DMS153 treated with DMSO at 0.1 percent for 48 hours (cell line): ENCODE measurements at regions not wholly inside any gene's neighbourhood (a gene's known extent, or its start where the extent isn't known, plus 50 kb on each side); places are given as distances from the start of the nearest gene placed in this dataset.
"Not testable (repeated sequence)": the region's sequence is repeated elsewhere in the genome, so short reads cannot be mapped to it uniquely, and the experiment has no call there.

Source experiments
- DNase-seq: peaks from one replicate; lab custom pipeline; 2025; ENCODE audit not compliant: unreplicated experiment; lab: John Stamatoyannopoulos, UW

DNA sequence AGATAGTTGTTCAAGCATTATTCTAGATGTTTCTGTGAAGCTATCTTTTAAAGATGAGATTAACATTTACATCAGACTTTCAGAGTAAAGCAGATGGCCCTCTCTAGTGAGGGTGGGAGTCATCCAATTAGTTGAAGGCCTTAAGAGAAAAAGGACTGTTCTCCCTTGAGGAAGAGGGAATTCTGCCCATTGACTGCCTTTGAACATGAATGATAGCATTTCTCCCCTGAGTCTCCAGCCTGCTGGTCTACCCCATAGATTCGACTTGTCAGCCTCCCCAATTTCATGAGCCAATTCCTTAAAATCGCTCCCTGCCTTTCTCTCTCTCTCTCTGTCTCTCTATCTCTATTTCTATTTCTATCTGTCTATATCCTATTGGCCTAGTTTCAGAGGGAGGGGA lies 115.5 kb downstream of the EBLN2 start:
- no peak for DNase-seq

DNA sequence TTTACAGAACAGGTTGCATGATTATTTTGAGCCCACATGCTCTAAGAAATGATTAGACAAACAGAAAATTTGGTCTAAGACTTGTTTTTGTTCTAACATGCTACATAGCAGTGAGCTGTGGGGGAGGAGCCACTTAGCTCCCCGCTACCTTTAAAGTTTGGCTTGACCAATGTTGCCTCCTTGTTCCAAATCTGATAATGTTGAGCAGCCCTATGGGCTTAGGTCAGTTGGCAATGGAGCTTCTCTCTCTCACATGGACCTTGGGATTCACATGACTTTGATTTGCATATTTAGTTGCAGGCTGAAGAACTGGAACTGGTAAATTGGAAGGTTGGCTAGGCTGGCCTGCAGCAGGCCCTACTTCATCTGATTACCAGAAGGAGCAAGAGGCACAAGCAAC lies 116.4 kb downstream of the EBLN2 start:
- DNase-seq: no peak

DNA sequence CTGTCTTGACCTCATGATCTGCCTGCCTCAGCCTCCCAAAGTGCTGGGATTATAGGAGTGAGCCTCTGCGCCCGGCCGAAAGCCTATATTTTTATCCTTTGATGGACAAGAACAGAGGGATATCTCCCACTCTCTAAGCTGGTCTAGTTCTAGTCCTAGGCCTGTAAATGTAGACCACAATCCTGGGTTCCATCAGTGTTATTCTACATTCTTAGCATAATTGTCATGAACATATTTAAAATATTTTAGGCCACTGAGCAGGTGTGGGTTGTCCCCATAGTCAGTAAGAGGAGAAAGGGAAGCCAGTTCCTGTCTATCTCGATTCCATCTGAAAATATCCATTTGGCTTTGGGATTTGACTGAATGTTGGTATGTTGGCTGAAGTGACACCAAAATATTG lies 118.1 kb downstream of the EBLN2 start:
- no peak for DNase-seq

DNA sequence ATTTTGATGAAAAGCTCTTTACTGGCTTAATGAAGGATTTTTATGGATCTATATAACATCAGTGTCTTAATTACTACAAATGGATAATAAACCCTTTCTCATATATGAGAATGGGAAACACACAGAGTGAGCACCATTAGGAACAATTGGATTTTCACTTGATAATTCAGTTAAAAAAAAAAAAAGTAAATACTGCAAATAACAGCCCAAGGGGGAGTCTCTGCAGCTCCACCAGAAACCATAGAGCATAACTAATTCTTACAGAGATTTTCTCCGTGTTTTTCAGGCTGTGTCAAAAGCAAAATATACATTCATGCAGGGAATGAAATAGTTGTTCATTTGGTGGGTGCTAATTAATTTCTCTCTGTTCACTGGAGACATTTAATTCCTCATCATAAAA lies 125.3 kb downstream of the EBLN2 start:
- DNase-seq: no peak

DNA sequence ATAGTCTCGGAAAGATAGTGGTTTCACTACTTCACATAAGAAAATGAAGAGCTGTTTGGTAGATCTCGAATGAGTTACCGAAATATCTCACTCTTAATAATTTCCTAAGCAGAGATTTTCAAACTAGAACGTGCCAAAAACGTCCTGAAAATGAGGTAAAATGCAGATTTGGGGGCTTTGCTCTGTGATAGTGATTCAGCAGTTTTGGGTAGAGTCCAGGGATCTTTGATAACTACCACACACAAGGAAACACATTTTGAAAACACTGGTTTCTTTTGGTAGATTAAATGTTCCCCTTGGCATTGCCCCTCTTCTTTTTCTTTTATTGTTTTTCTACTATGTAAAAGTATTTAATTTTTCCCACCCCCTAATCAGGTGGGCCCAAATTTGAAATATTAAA lies 125.9 kb downstream of the EBLN2 start:
- DNase-seq: no peak

DNA sequence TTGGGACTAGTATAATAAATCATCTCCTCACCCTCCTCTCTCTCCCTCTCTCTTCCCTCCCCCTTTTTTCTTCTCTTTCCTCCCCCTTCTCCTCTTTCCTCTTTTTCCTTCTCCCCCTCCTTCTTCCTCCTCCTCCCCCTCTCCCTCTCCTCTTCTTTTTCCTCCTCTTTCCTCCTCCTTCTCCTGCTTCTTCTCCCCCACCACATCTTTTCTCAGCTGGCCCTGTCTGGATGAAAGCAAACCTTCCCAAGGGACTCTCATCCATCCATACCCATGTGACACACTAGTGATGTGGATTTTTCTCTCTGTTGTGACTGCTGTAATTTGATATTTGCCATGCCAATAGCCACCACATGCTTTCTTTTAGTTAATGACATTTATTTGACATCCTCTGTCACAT lies 127.2 kb downstream of the EBLN2 start:
- no peak for DNase-seq

DNA sequence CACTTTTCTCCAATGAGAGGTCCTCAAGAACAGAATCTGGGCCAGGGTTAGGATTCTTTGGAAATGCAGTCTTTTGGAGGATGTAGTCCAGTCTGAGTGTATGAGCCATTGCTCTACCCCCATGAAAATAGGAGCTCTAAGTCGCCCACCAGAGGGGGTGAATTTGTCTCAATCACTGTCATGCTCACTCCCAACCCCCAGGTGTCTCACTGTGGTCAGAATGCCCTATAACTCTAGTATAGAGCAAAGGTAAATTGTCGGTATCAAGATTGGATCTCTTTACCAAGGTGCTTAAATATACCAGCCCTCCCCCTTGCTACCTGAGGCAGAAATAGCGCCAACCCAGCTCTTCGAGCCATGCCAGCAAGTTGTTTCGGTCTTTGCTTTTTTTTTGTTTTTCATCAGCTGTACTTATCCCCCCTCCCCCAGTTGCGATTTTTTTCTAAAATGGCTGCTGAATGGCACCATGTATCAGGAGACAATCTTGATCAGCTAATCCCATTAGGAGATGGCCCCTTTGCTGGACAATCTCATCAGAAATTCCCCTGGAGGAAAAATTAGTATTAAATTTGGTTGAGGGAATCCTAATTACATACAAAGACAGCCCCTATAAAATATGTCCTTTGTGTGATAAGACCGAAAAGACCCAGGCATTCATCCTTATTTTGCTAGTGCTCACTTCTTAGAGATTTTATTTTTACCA lies 130.7 kb downstream of the EBLN2 start:
- DNase-seq: no peak

DNA sequence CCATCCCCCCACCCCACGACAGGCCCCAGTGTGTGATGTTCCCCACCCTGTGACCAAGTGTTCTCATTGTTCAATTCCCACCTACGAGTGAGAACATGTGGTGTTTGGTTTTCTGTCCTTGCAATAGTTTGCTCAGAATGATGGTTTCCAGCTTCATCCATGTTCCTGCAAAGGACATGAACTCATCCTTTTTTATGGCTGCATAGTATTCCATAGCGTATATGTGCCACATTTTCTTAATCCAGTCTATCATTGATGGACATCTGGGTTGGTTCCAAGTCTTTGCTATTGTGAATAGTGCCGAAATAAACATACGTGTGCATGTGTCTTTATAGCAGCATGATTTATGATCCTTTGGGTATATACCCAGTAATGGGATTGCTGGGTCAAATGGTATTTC lies 132.5 kb downstream of the EBLN2 start:
- DNase-seq: not testable (repeated sequence)

DNA sequence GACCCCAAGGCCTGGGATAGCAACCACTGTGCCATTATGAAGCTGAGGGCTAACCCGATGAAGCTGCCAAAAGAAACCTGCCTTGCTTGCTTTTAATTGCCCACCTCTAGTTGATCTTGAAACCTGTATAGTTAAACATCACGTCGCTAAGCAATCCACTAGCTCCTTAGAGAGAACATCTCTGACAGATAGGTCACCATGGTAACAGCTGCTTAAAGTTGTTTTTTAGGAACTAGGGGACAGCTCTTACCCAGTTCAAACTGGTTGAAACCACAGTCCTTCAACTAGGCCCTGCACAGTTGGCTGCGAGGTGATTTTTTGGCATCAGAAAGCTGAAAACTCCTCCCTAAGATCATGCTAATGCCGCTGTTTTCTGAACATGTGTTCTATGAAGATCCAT lies 135.7 kb downstream of the EBLN2 start:
- DNase-seq: no peak

DNA sequence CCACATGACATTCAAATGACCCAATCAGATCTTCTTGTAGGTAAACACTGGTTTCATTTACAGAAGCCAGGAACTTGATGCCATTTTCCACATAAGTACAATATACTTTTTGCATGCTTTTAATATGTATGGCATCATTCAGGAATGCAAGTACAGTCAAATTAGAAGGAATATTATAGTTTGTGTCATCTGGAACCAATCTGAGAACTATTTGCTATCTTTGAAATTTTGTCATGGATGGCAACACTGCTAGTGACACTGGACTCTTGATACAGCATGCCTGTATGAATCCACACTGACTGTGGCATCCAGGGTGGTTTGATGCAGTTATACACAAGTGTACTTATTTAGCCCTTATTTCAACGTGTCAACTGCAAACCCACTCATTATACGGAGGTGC lies 141.6 kb downstream of the EBLN2 start:
- DNase-seq: no peak

DNA sequence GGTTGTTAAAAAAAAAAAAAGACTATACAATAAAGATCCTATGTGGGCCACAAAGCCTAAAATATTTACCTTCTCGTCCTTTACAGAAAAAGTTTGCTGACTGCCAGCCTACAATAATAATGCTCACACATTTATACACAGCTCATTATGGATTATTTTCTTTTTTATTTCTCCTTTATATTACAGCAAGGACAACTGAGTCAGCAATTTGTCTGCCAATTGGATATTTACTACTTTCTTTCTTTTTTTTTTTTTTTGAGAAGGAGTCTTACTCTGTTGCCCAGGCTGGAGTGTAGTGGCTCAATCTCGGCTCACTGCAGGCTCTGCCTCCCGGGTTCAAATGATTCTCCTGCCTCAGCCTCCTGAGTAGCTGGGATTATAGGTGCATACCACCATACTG lies 142.2 kb downstream of the EBLN2 start:
- no peak for DNase-seq

DNA sequence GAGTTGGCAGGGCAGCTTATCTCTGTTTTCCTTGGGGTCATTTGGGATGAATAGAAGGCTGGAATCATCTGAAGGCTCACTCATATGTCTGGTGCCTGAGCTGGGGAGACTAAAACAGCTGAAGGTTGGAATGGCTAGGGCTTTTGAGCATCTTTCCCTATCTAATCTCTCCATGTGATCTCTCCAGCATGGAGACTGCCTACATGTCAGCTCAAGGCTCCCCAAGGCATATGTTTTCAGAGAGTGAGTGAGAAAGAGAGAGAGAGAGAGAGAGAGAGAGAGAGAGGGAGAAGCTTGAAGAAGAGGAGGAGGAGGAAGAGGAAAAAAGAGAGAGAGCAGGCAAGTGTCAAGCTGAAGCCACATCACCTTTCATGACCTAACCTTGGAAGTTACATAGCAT lies 143.4 kb downstream of the EBLN2 start:
- no peak for DNase-seq

DNA sequence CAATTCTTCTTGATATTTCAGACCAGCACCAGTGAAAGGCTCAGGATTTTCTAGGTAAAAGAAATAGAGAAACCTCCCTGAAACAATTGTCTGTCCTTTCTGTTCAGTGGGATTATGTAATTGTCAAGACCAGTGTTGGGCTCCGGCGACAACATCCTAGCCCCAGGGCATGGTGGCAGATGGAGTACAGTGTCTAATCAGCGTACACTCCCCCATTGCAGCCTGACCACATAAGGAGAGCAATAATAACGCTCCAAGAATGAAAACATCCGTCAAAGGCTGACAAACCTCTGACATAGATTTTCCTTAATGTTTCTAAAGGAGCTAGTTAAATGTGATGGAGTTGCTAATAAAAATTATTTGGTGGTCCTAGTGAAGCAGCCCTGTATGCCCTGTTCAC lies 144.6 kb downstream of the EBLN2 start:
- no peak for DNase-seq

DNA sequence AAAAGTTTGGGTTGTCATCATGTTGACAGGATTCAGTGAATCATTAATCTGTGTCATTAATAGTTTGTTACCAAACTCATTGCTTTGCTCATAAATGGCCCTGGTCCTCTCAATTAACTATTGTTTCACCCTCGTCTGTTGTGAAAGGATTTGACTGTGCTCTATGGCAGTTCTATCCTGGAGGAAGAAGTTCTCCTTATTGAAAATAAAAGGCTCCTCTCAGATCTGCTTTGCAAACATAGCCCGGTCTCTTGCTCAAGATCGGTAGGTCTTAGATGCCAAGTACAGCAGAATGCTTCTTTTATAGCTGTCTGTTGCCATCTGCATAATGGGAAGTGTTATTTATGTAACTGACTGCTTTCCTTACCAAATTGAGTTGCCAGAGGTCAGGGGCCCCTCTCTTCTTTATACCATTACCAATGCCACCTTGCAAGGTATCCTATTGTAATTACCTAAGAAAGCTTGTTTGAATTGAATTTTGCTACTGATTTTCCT lies 146.5 kb downstream of the EBLN2 start:
- DNase-seq: no peak

DNA sequence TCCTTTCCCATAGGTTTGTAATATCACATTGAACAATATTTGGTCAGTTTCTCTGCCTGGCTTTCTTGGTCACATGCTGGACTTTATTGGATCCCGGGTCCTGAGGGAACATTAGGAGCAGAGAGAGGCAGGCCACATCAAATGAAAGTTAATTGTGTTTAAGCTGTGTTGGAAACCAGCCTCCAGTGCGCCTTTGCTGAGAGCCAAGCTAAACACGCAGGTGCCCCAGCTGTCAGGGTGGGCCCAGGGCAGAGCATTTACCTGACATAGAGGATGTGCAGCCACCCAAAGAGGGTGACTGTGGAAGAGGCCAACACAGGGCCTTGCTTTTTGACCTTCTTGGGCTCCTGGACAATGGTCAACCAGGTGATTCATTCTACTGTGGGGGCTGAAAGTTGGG lies 149.3 kb downstream of the EBLN2 start:
- no peak for DNase-seq

DNA sequence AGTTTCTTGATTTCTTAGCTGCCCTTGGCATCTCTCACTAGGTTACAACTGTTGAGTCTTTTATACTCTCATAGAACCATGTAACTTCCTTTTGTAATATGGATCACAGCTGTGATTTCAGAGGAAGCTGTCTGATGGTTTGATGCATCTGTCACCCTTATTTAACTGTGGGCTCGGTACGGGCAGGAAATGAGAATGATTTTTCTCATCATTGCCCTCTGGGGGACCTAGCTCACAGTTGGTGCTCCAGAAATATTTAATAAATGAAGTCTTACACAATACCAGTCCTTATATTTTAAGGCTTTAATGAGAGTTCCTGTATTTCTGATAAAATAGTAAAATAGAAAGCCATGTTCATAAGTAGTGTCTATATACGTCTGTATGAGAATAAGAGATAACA lies 151.2 kb downstream of the EBLN2 start:
- DNase-seq: no peak

DNA sequence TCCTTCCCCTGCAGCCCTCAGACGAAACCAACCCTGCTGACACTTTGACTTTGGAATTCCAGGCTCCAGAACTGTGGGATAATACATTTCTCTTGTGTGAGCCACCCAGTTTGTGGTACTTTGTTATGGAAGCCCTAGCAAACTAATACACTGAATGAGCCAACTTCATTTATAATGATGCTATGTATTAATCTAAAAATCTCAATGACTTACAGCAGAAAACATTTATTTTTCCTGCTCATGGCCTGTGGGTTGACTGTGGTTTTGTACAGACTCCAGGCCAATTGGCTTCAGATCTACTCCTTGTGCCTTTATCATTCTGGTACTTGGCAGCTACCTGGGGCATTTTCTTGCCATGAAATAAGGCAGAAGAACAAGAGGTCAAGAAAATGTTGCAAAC lies 152.4 kb downstream of the EBLN2 start:
- DNase-seq: no peak

DNA sequence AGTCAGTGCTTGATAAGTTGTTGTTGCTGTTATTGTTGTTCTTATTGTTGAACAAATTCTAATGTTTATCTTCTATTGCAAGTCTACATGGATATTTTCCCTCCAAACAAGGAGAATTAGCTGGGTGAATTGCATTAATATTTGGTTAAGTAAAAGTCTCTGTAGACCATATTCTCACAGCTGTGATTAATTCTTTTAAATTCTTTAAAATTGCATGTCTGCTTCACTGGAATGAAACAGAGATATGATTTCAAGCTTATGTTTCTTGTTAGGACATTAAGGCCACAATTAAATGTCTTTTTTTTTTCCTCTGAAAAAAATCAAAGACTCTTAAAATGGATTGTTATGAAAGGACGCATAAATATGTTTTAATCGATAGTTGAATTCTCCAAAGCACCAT lies 153.4 kb downstream of the EBLN2 start:
- DNase-seq: no peak

DNA sequence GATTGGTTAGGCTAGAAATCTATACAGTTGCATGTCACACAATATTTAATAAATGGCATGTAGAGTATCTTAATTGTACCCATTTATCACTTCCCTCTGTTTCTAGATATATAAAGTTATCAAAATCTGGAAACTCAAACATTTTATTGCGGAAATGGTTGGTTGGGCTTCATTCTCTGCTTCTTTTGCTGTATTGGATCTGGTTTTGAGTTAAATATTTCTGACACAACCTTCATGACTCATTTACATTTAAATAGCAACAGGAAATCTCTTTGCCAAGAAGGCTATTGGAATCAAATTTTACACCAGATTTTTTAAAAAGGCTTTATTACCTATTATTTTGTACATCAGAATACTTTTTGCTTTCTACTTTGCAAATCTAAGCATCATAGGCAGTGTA lies 153.8 kb downstream of the EBLN2 start:
- DNase-seq: no peak

DNA sequence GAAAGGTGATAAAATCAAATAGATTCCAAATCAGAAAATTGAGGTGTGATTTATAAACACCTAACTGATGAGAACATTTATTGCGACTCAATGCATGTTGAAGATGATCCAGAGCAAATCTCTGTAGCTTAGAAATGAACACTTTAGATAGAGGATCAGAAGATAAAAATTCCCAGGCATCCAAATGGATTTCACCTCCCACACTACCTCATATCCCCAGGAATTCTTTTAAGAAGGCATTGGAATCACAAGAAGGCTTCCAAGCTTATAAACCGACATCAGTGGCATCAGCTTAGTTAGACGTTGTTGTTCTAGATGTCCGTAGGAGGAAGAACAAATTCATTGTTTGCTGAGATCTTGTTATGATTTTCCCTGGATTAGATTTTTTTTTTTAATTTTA lies 154.4 kb downstream of the EBLN2 start:
- no peak for DNase-seq

DNA sequence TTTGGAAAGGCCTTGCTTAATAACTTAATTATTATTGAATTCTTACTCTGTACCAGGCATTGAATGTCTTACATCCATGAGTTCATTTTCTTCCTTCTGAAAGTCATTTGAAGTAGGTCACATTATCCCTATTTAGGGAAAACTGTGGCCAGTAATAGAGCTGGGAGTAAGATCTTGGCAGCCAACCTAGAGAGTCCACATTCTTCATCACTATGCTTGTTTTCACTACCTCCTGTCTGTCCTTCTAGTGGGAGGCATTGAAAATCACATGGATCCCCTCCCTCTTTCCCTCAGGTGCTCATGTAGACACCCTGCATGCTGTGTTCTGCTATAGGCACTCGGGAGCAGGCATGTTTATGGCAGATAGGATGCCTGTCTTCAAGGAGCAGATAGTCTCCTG lies 154.9 kb downstream of the EBLN2 start:
- no peak for DNase-seq

DNA sequence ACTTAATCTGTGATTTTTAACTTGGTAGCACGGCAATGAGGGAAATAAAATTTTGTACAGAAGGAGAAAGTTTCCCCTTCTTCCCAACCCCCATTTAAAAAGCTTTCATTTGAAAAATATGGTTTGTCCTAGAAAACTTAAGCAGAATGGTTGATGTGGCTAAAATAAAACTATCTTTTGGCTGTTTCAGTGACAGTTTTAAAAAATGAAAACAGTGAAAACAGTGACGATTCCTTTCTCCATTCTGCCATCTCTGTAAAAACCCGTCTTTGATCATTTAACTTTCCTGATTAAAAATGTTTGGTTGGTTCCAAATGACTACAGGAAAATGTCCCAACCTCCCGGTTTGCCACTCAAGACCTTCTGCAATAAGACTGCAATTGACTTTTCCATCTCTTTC lies 160.7 kb downstream of the EBLN2 start:
- DNase-seq: no peak

DNA sequence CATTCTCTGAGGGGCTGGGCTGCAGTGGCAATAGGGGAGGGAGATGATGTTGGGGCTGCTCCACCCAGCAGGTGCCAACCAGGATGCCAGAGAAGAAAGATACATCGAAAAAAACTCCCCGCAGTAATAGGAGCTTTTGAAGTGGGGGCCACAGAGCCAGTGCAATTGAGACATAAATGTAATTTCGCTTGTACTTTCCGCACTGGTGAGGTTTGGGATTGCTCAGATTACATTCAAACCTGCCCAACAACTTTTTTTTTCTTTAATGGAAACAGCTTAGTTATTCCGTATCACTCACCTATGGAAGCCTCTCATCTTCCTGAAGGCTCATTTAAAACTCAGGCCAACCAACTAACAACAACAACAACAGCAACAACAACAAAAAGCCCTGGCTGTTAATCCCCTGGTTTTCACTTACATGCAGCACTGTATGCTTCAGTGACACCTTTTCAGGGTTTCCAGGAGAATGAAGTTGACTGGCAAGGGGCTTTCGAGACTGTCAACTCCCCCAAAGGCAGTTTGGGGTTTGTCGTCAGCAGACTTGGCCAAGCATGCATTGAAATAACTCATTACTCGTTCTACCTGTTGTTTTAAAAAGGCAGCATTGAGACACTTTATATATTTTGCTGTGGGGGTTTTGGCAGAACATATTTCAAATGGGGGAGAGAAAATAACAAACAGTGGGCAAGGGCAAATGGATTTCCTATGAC lies 163.8 kb downstream of the EBLN2 start:
- DNase-seq: no peak
